OCI-M2 (cell line): ENCODE measurements at regions not wholly inside any gene's neighbourhood (a gene's known extent, or its start where the extent isn't known, plus 50 kb on each side); places are given as distances from the start of the nearest gene placed in this dataset.

Source experiments
- DNase-seq: peaks from one replicate; lab custom pipeline; 2025; ENCODE audit not compliant: unreplicated experiment; lab: John Stamatoyannopoulos, UW

DNA sequence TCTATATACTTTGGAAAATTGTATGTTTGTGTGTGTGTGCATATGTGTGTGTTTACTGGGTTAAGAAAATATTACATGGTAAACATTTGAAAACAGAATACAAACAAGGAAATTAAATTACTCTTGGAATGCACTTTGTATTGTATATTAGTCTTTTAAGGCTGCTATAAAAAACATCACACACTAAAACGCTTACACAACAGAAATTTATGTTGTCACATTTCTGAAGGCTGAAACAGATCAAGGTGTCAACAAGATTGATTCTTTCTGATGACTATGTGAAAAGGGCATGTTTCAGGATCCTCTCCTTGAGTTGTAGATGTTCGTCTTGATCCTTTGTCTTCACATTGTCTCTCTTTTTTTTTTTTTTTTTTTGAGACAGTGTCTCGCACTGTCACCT is 149.1 kb upstream of the CNTN5 start:
- no peak for DNase-seq

DNA sequence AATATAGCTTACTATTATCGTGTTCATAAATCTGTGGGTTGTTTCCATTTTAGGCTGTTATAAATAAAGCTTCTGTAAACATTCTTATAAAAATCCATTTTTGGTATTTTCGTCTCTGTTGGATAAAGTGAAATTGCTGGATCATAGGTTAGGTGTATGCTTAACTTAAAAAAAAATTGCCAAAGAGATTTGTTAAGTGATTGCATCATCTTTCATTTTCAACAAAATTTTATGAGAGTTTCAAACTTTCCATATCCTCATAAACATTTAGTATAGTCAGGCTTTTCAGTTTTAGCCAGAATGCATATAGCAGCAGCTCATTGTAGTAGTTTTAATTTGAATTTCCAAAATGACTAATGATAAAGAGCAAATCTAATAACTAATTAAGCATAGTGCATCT is 146.7 kb upstream of the CNTN5 start:
- no peak for DNase-seq

DNA sequence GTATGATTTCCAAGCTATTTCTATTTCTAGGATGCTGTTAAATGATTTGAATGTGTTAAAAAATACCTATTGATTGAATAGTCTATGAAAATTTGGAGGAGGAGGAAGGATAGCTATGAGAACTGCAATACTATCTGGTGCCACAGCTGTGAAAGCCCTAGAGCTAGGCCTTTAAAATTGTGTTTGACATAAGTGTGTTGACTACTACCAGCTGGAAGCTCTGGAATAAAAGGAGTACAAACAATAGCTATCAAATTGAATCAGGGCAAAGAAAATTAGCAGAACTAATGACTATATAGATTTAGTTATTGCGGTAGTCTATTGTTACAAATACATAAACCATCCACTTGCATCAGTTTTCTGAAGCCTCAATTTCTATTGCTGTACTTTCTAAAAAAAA is 124.8 kb upstream of the CNTN5 start:
- DNase-seq, result no peak

DNA sequence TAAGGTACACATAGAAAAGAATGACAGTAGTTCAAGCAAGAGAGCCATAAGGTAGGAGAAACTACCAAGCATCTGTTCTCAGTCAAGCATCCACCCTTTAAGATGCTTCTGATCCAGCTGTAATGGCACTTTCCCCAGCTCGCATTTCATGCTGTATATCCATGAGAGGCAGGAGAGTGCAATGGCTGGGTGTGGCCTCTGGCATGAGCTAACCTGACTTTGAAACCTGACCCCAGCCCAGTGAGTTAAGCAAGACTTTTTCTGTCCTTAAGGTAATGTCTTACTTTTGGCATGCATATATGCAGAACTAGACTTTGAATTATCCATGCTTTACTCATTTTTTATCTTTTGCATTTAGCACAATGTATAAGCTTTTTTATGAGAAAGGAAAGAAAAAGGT is 79.8 kb upstream of the CNTN5 start:
- DNase-seq, result no peak

DNA sequence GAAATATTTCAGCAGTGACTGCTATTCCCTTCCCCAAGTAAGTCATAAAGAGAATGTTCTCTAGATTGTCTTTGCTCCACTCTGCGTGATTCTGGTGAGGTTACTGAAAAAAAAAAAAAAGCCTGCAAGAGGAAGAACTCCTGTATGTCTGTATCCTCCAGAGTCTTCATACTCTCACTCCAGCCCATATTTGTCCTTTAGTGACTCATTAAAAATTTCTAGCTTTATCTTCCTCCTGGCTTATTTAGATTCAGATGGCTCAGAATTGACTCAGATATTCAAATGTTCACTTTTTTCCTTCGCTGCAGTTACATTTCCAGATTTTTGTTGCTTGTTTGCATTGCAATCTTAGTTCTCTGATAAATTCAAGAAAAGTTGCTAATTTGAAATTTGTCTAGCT is 76.3 kb upstream of the CNTN5 start:
- DNase-seq, result no peak

DNA sequence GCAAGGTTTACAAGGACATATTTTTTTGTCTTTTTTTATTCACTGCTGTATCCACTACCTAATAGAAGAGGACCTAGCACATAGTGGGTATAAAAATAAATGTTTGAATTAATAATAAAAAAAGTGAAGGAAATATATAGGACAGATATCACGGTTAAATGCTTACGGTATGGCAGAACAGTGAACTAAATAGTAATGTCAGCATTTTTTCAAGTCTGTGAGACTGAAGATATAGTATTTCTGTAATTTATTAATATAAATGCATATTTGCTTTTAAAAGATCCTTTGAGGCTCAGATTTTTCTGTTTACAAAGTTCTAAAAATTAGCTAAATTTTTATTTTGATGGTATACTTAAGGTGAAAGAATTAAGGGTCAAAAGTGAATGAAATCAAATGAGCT is 68.6 kb upstream of the CNTN5 start:
- DNase-seq, result no peak

DNA sequence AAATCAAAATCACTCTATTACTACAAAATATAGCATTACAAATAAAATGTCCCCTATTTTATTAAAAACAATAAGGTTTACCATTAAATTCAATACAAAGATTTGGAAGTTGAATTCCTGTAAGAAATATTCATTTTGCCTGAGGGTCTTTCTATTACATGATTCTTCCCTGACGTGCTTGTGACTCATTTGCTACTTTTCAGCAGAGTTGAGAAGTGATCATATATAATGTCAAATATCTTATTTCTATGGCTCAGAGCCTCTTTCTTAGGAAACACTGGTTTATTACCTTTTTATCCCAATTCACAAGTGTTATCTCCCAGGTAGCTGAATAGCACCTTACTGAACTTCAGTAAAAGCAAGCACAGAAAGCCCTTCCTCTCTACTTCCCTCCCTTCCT is 65.2 kb upstream of the CNTN5 start:
- DNase-seq, result no peak

DNA sequence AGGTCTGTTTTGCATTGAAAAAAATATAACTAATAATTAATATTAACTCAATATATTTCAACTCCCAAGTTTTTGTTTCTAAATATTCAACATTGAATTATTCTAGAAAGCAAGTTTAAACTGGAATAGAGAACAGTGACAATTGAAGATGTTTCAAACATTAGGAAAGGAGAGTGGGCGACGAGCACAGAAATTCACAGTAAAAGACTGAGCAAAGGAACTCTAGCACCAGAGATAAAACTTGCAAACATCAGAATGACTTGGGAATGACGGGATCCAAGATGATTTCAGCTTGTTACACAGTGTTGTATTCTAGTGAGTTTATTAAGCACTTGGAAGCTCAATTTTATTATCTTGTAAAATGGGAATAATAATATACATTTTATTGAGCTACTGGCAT is 56.6 kb upstream of the CNTN5 start:
- DNase-seq, result no peak

DNA sequence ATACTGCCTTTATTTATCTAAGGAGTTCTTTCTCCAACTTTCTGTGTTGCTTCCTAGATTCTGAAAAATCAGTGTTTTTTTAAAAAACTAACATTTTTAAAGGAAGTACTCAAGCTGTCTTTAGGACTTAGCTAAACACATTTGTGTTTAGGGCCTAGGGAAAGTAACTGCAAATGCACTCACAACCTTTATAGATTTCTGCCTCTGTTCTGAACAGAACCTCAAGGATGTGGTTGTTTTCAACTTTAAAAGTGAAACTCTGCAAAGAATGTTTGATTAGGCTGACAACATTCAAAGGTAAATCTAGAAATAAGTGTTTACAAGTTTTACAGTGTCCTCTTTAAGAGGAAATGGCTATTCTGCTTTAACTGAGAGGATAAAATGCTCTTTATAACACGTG is 55.4 kb upstream of the CNTN5 start:
- DNase-seq, result no peak

DNA sequence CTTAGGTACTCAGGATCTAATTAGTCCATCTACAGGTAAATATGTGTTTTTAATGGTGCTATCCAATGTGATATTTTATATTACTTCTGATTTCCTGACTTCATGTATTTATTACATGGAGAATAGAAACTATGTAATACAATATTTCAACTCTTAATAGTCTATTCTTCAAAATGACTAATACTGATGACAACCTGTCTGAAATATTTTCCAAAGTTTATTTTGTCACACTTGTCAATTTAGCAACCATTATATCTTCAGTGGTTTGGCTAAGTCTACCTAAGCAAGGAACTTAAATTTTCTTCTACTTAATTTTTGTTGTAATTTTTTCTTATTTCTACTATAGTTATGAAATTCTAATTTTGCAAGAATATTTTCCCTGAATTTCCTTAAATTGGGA is 55.0 kb upstream of the CNTN5 start:
- no peak for DNase-seq

DNA sequence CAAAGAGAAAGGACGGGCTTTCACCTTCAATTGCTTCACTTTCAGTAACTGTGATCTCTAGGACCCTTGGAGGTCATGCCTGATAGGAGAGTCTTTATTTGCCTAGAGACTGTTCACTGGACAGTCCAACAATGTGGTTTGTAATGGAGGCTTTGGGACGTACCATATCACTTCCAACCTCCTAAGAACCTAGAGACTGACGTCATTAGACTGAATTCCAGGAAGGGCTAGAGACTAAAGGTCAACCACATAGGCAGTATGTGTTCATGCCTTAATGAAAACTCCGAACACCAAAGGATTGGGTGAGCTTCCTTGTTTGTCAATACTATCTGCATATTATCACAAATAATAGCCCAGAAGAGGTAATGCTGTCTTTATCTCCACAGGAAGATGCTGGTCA is 53.7 kb upstream of the CNTN5 start:
- DNase-seq, result no peak
